C4-2B (cell line): ENCODE measurements at regions not wholly inside any gene's neighbourhood (a gene's known extent, or its start where the extent isn't known, plus 50 kb on each side); places are given as distances from the start of the nearest gene placed in this dataset.
A peak's percentile ranks its signal among the peaks of the same experiment; 100 is the strongest.

ENCODE experiments used
- ZFX ChIP-seq: fragments of 450-650 bp; IDR thresholded peaks from 2 replicates; pipeline ENCODE4 v1.6.1; 2017
- TF ChIP-seq, protein P1 (sequence below): fragments of 450-650 bp; conservative IDR thresholded peaks from 2 replicates; pipeline ENCODE4 v1.5.1; 2017; ENCODE audit warnings: mild to moderate bottlenecking

DNA sequence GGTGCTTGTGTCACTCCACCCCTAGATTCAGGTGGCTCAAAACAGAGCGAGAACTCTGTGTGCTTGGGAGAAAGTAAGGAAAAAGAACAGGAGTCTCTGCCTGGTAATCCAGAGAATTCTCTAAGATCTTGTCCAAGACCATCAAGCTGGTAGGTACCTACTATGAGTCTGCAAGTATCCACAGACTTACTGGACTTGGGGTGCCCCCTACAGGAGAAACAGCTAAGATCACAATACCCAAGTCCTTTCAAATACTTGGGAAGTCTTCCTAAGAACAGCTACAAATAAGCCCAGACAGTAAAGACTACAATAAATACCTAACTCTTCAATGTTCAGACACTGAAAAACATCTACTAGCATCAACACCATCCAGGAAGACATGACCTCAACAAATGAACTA, 1143.6 kb upstream of the ACVR2A start:
- TF ChIP-seq, protein P1, sequence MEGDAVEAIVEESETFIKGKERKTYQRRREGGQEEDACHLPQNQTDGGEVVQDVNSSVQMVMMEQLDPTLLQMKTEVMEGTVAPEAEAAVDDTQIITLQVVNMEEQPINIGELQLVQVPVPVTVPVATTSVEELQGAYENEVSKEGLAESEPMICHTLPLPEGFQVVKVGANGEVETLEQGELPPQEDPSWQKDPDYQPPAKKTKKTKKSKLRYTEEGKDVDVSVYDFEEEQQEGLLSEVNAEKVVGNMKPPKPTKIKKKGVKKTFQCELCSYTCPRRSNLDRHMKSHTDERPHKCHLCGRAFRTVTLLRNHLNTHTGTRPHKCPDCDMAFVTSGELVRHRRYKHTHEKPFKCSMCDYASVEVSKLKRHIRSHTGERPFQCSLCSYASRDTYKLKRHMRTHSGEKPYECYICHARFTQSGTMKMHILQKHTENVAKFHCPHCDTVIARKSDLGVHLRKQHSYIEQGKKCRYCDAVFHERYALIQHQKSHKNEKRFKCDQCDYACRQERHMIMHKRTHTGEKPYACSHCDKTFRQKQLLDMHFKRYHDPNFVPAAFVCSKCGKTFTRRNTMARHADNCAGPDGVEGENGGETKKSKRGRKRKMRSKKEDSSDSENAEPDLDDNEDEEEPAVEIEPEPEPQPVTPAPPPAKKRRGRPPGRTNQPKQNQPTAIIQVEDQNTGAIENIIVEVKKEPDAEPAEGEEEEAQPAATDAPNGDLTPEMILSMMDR = peak; percentile 24
- no peak for TF ChIP-seq ZFX
